SU-DHL-6 (cell line): ENCODE measurements at regions not wholly inside any gene's neighbourhood (a gene's known extent, or its start where the extent isn't known, plus 50 kb on each side); places are given as distances from the start of the nearest gene placed in this dataset.

Source experiments
- CTCF ChIP-seq: fragments of 200-600 bp; sonication (generic); IDR thresholded peaks from one replicate; pipeline ENCODE4 v1.5.1; 2017; ENCODE audit warnings: antibody characterized with exemption, mild to moderate bottlenecking, low read length, moderate library complexity; ENCODE audit not compliant: insufficient read depth, poor library complexity, severe bottlenecking
- EZH2phosphoT487 ChIP-seq: fragments of 200-600 bp; sonication (generic), shearing (Covaris generic); conservative IDR thresholded peaks from 2 replicates; pipeline ENCODE4 v1.6.1; 2018; ENCODE audit warnings: mild to moderate bottlenecking, antibody characterized with exemption, low read length, moderate library complexity, mixed read lengths

GRCh38 chr13:44857061-44857460, 132.2 kb downstream of the NUFIP1 start:
- TF ChIP-seq CTCF (no peak), EZH2phosphoT487 (no peak)
